B cell (primary cell): ENCODE measurements at regions not wholly inside any gene's neighbourhood (a gene's known extent, or its start where the extent isn't known, plus 50 kb on each side); places are given as distances from the start of the nearest gene placed in this dataset.

Experiments used
- EZH2 ChIP-seq: IDR thresholded peaks from 2 replicates; pipeline ENCODE4 v1.6.1; 2012; ENCODE audit warnings: borderline replicate concordance, low read depth, mild to moderate bottlenecking, moderate library complexity, low read length; ENCODE audit not compliant: insufficient read depth, poor library complexity, severe bottlenecking
- TF ChIP-seq, protein P1 (sequence below): fragments of 200-600 bp; IDR thresholded peaks from one replicate; pipeline ENCODE4 v1.8.0; 2022; ENCODE audit warnings: antibody characterized with exemption, mild to moderate bottlenecking

DNA sequence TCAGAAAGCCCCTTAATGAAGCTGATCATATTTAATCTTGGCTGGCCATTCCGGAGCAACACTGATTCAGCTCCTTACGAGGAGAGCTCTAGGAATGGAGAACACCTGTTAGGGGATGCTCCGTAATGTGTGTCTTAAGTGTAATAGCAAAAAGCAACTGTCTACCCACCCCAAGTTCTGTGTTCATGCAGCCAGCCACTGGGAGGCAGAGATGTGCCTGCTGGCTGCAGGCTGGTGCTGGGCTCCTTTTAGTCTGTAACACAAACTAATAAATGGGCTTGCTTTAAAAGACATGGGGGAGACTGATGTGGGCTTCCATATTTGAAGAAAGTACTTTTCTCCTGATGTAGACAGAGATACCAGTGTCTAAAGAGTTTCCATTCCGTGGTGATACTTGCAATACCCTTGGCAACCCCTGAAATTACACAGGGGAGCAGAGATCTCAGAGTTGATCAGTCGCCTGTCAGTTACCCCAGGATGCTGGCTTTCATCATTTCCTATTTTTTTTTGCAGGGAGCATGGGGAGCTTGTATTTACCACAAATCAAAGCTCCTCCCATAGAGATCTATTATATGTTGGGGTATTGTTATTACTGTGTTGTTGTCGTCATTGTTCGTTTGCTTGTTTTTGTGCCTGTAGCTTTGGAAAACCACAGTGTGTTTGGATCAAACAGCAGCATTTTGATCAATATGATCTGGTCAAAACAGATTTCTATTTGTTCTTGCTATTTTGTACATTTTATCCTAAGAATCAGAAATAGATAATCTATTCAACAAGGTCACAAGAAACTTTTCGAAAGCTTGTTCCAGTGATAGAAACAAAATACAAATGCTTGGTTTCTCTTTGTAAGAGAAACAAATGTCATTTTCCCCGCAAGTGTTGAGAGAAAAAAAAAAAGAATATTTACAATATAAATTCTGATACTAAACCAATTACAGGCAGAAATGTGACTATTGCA lies 65.8 kb downstream of the MTX3 start:
- TF ChIP-seq, protein P1, sequence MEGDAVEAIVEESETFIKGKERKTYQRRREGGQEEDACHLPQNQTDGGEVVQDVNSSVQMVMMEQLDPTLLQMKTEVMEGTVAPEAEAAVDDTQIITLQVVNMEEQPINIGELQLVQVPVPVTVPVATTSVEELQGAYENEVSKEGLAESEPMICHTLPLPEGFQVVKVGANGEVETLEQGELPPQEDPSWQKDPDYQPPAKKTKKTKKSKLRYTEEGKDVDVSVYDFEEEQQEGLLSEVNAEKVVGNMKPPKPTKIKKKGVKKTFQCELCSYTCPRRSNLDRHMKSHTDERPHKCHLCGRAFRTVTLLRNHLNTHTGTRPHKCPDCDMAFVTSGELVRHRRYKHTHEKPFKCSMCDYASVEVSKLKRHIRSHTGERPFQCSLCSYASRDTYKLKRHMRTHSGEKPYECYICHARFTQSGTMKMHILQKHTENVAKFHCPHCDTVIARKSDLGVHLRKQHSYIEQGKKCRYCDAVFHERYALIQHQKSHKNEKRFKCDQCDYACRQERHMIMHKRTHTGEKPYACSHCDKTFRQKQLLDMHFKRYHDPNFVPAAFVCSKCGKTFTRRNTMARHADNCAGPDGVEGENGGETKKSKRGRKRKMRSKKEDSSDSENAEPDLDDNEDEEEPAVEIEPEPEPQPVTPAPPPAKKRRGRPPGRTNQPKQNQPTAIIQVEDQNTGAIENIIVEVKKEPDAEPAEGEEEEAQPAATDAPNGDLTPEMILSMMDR = no peak
- TF ChIP-seq EZH2 = no peak
